IMR-90 (cell line): ENCODE measurements at regions not wholly inside any gene's neighbourhood (a gene's known extent, or its start where the extent isn't known, plus 50 kb on each side); places are given as distances from the start of the nearest gene placed in this dataset.

Experiments
- ATAC-seq: fragments of 200-7000 bp; cut with Tn5 transposase; 2 replicates; pipeline ENCODE4 v1.9.1; 2020; ENCODE audit warnings: low read depth, mild to moderate bottlenecking, moderate library complexity
- BruUV-seq: library from RNA; stranded (reverse); fragments of 400-500 nt; replicated peaks from 2 replicates; lab custom pipeline; 2021; lab: Mats Ljungman, UMichigan
- CTCF ChIA-PET: fragments of 300-600 bp; formaldehyde crosslinking; extraction: SDS; loops from one replicate; lab custom pipeline; 2021; ENCODE audit warnings: antibody characterized with exemption; lab: Yijun Ruan, JAX
- POLR2A ChIA-PET: fragments of 300-600 bp; sonication (Branson Sonifier 250); formaldehyde crosslinking; loops from one replicate; lab custom pipeline; 2022; ENCODE audit warnings: antibody characterized with exemption; ENCODE audit not compliant: unreplicated experiment; lab: Charles Lee
- DNase-seq: peaks from one replicate; pipeline ENCODE4 v3.0.0; 2013
- H2AFZ ChIP-seq: replicated peaks from 2 replicates; pipeline ENCODE3; 2013; ENCODE audit warnings: low read length, mild to moderate bottlenecking; ENCODE audit not compliant: poor library complexity
- H2AK5ac ChIP-seq: 2 replicates; pipeline ENCODE4 v1.6.1; 2013; ENCODE audit warnings: low read depth, low read length, inconsistent platforms
- H2AK9ac ChIP-seq: replicated peaks from 2 replicates; pipeline ENCODE3; 2013; ENCODE audit warnings: mild to moderate bottlenecking, low read depth, low read length, moderate library complexity; ENCODE audit not compliant: poor library complexity
- H2BK120ac ChIP-seq: 2 replicates; pipeline ENCODE4 v1.6.1; 2013; ENCODE audit warnings: low read depth, low read length, inconsistent platforms
- H2BK15ac ChIP-seq: 3 replicates; pipeline ENCODE4 v1.6.1; 2013; ENCODE audit warnings: low read depth, low read length, inconsistent platforms
- H2BK20ac ChIP-seq: 2 replicates; pipeline ENCODE4 v1.6.1; 2013; ENCODE audit warnings: low read depth, mild to moderate bottlenecking, inconsistent platforms, low read length, moderate library complexity
- H2BK5ac ChIP-seq: 2 replicates; pipeline ENCODE4 v1.6.1; 2013; ENCODE audit warnings: mild to moderate bottlenecking, low read depth, low read length, inconsistent platforms; ENCODE audit not compliant: poor library complexity, severe bottlenecking
- H3K14ac ChIP-seq: replicated peaks from 2 replicates; pipeline ENCODE4 v1.6.1; 2013; ENCODE audit warnings: low read depth, low read length, inconsistent platforms
- H3K18ac ChIP-seq: 2 replicates; pipeline ENCODE4 v1.6.1; 2013; ENCODE audit warnings: low read depth, low read length, control low read depth
- H3K23ac ChIP-seq: 2 replicates; pipeline ENCODE4 v1.6.1; 2013; ENCODE audit warnings: low read depth, low read length, inconsistent platforms
- H3K27ac ChIP-seq: 2 replicates; pipeline ENCODE4 v1.5.1; 2013; ENCODE audit warnings: mild to moderate bottlenecking, control low read depth, low read length; ENCODE audit not compliant: insufficient read depth
- H3K27me3 ChIP-seq: 2 replicates; pipeline ENCODE4 v1.6.1; 2013; ENCODE audit warnings: low read length; ENCODE audit not compliant: control insufficient read depth, insufficient read depth
- H3K36me3 ChIP-seq: 2 replicates; pipeline ENCODE4 v1.6.1; 2013; ENCODE audit warnings: low read length, mixed read lengths; ENCODE audit not compliant: control insufficient read depth, insufficient read depth
- H3K4ac ChIP-seq: 2 replicates; pipeline ENCODE4 v1.6.1; 2013; ENCODE audit warnings: low read depth, low read length, inconsistent platforms
- H3K4me1 ChIP-seq: 2 replicates; pipeline ENCODE4 v1.6.1; 2013; ENCODE audit warnings: low read length, mixed read lengths; ENCODE audit not compliant: control insufficient read depth, insufficient read depth
- H3K4me2 ChIP-seq: 2 replicates; pipeline ENCODE4 v1.6.1; 2013; ENCODE audit warnings: low read depth, mild to moderate bottlenecking, control low read depth, low read length, moderate library complexity
- H3K4me3 ChIP-seq: 2 replicates; pipeline ENCODE4 v1.5.1; 2013; ENCODE audit warnings: low read depth, mild to moderate bottlenecking, control low read depth, low read length, moderate library complexity; ENCODE audit not compliant: insufficient read depth
- H3K56ac ChIP-seq: 2 replicates; pipeline ENCODE4 v1.6.1; 2013; ENCODE audit warnings: low read length, inconsistent platforms; ENCODE audit not compliant: insufficient read depth; ENCODE audit errors: extremely low read depth
- H3K79me1 ChIP-seq, 2 experiments: 2 replicates each; pipeline ENCODE4 v1.6.1; 2013; ENCODE audit warnings: low read length in 2 of 2, inconsistent platforms in 1 of 2, low read depth in 1 of 2
- H3K9ac ChIP-seq: 2 replicates; pipeline ENCODE4 v1.6.1; 2013; ENCODE audit warnings: low read depth, low read length, control low read depth
- H3K9me1 ChIP-seq: 2 replicates; pipeline ENCODE4 v1.6.1; 2013; ENCODE audit warnings: low read length, inconsistent platforms; ENCODE audit not compliant: insufficient read depth
- H3K9me3 ChIP-seq: 2 replicates; pipeline ENCODE4 v1.6.1; 2013; ENCODE audit warnings: low read length; ENCODE audit not compliant: control insufficient read depth, insufficient read depth
- H4K20me1 ChIP-seq: 2 replicates; pipeline ENCODE4 v1.6.1; 2013; ENCODE audit warnings: low read length, inconsistent platforms; ENCODE audit not compliant: insufficient read depth
- H4K5ac ChIP-seq: 2 replicates; pipeline ENCODE4 v1.6.1; 2013; ENCODE audit warnings: mild to moderate bottlenecking, low read depth, low read length, control low read depth
- H4K8ac ChIP-seq, 2 experiments: 2 replicates each; pipeline ENCODE4 v1.6.1; 2013; ENCODE audit warnings: low read depth in 2 of 2, low read length in 2 of 2, control low read depth in 1 of 2, inconsistent platforms in 1 of 2
- H4K91ac ChIP-seq: 2 replicates; pipeline ENCODE4 v1.6.1; 2013; ENCODE audit warnings: low read depth, low read length, inconsistent platforms; ENCODE audit not compliant: insufficient read depth
- BHLHE40 ChIP-seq: fragments of 150-350 bp; IDR thresholded peaks from 2 replicates; pipeline ENCODE4 v1.6.1; 2016; ENCODE audit warnings: mild to moderate bottlenecking, low read depth, low read length
- CEBPB ChIP-seq: IDR thresholded peaks from 2 replicates; pipeline ENCODE4 v1.6.1; 2012; ENCODE audit warnings: low read depth, low read length, improper control_type of control experiment
- CHD1 ChIP-seq: IDR thresholded peaks from 2 replicates; pipeline ENCODE4 v1.6.1; 2012; ENCODE audit warnings: low read depth, low read length, improper control_type of control experiment
- CTCF ChIP-seq: conservative IDR thresholded peaks from 2 replicates; pipeline ENCODE4 v1.5.1; 2012; ENCODE audit warnings: mild to moderate bottlenecking, low read depth, low read length, improper control_type of control experiment
- ELK1 ChIP-seq: fragments of 150-350 bp; IDR thresholded peaks from 2 replicates; pipeline ENCODE4 v1.6.1; 2016; ENCODE audit warnings: low read depth, mild to moderate bottlenecking, low read length, moderate library complexity, borderline replicate concordance
- FOS ChIP-seq: fragments of 150-350 bp; IDR thresholded peaks from 2 replicates; pipeline ENCODE4 v1.6.1; 2016; ENCODE audit warnings: low read depth, low read length
- MAFK ChIP-seq: IDR thresholded peaks from 2 replicates; pipeline ENCODE4 v1.6.1; 2012; ENCODE audit warnings: low read depth, low read length, improper control_type of control experiment
- MAZ ChIP-seq: IDR thresholded peaks from 2 replicates; pipeline ENCODE4 v1.6.1; 2012; ENCODE audit warnings: low read depth, mild to moderate bottlenecking, low read length, improper control_type of control experiment, moderate library complexity, borderline replicate concordance
- MXI1 ChIP-seq: IDR thresholded peaks from 2 replicates; pipeline ENCODE4 v1.6.1; 2012; ENCODE audit warnings: low read depth, mild to moderate bottlenecking, low read length, moderate library complexity, borderline replicate concordance
- NFE2L2 ChIP-seq: fragments of 150-350 bp; IDR thresholded peaks from 2 replicates; pipeline ENCODE4 v1.6.1; 2016; ENCODE audit warnings: low read depth, mild to moderate bottlenecking, low read length
- POLR2A ChIP-seq: IDR thresholded peaks from 2 replicates; pipeline ENCODE4 v1.6.1; 2012; ENCODE audit warnings: mild to moderate bottlenecking, low read depth, low read length
- RAD21 ChIP-seq: IDR thresholded peaks from 2 replicates; pipeline ENCODE4 v1.6.1; 2012; ENCODE audit warnings: low read length, improper control_type of control experiment
- RCOR1 ChIP-seq: IDR thresholded peaks from 2 replicates; pipeline ENCODE4 v1.6.1; 2012; ENCODE audit warnings: mild to moderate bottlenecking, low read length, improper control_type of control experiment; ENCODE audit not compliant: insufficient replicate concordance
- RFX5 ChIP-seq: IDR thresholded peaks from 2 replicates; pipeline ENCODE4 v1.8.0; 2012; ENCODE audit warnings: low read depth, mild to moderate bottlenecking, low read length, moderate library complexity
- SMC3 ChIP-seq: fragments of 150-350 bp; IDR thresholded peaks from 2 replicates; pipeline ENCODE4 v1.6.1; 2016; ENCODE audit warnings: low read depth, mild to moderate bottlenecking, antibody characterized with exemption, low read length, moderate library complexity
- USF2 ChIP-seq: fragments of 150-350 bp; IDR thresholded peaks from 2 replicates; pipeline ENCODE4 v1.6.1; 2017; ENCODE audit warnings: mild to moderate bottlenecking, antibody characterized with exemption, low read length, low read depth
- WGBS, 2 experiments: methylation state at CpG; one replicate each; pipeline versions ENCODE4 v1.1.5 to v1.1.7; 2013; ENCODE audit warnings: missing lambda C conversion rate in 2 of 2; ENCODE audit not compliant: insufficient read length in 1 of 2; ENCODE audit errors: extremely low coverage in 2 of 2; 5-methylcytosine and 5-hydroxymethylcytosine counted together
- dilution Hi-C: fragments of 300-500 bp; cut with HindIII; formaldehyde crosslinking; loops from one replicate; pipeline ENCODE4 v1.14.3; 2018; ENCODE audit warnings: low sequenced_read_pairs; ENCODE audit not compliant: unreplicated experiment
- in situ Hi-C: fragments of 300-500 bp; cut with MboI; formaldehyde crosslinking; loops from 3 replicates; pipeline ENCODE4 v1.14.3; 2019; ENCODE audit warnings: low sequenced_read_pairs, inconsistent platforms, mixed read lengths
- intact Hi-C: fragments of 100-400 bp; cut with micrococcal nuclease; formaldehyde crosslinking; loops from 2 replicates; pipeline ENCODE4 v1.10.0; 2022

GRCh38 chr1:162991444-162991843, 77.7 kb upstream of the RGS4 start:
- H3K36me3 ChIP-seq: no peaks in the 10 kb centered on the region
- H3K14ac ChIP-seq: no peak overlapping the region
- H2BK5ac ChIP-seq: no peak overlapping the region
- H2AK5ac ChIP-seq: no peak overlapping the region
- H3K4ac ChIP-seq: no peak overlapping the region
- in situ Hi-C loops (no loop called here), intact Hi-C loops (no loop called here), dilution Hi-C loops (no loop called here)
- ATAC-seq (no peak), DNase-seq (no peak)
- ChIA-PET CTCF (no interaction called here), POLR2A (no interaction called here)
- H2AFZ ChIP-seq: no peak overlapping the region
- H3K4me1 ChIP-seq: peaks cover 4% of the 10 kb centered on the region; the same call in 1 of the 2 replicates
- H2AK9ac ChIP-seq: no peak overlapping the region
- no peak overlapping the region for H2BK15ac ChIP-seq
- no peak overlapping the region for H4K8ac ChIP-seq
- H3K18ac ChIP-seq: no peak overlapping the region
- no peaks in the 10 kb centered on the region for H3K9me3 ChIP-seq
- no TSS peak for BruUV-seq
- no peak for TF ChIP-seq MXI1
- TF ChIP-seq ELK1: no peak
- no peak for TF ChIP-seq POLR2A
- no peak for TF ChIP-seq FOS
- TF ChIP-seq CTCF: no peak
- no peak for TF ChIP-seq CHD1
- no peak for TF ChIP-seq SMC3
- TF ChIP-seq BHLHE40: no peak
- TF ChIP-seq USF2: no peak
- TF ChIP-seq RCOR1: no peak
- no peak for TF ChIP-seq CEBPB
- TF ChIP-seq MAZ: no peak
- TF ChIP-seq NFE2L2: no peak
- no peak for TF ChIP-seq MAFK
- TF ChIP-seq RAD21: no peak
- TF ChIP-seq RFX5: no peak
- H2BK20ac ChIP-seq: no peak overlapping the region; the same call in 1 of the 2 replicates
- no peak overlapping the region for H4K5ac ChIP-seq
- H3K56ac ChIP-seq: no peak overlapping the region
- no peak overlapping the region for H4K91ac ChIP-seq
- no peaks in the 10 kb centered on the region for H3K27me3 ChIP-seq
- no peak overlapping the region; the same call in 1 of the 2 replicates for H2BK120ac ChIP-seq
- H3K4me2 ChIP-seq: no peak overlapping the region
- no peak overlapping the region for H3K27ac ChIP-seq
- H3K9ac ChIP-seq: no peak overlapping the region
- no peaks in the 10 kb centered on the region for H4K20me1 ChIP-seq
- no peak overlapping the region for H3K4me3 ChIP-seq
- H3K23ac ChIP-seq: no peak overlapping the region
- no peaks in the 10 kb centered on the region; a peak in 1 of 4 replicates for H3K79me1 ChIP-seq
- WGBS, 2 experiments: 100% methylated on average over 1 of the region's 6 CpGs; no CpG with 5 or more reads in 1 of the 2 experiments
- no peaks in the 10 kb centered on the region for H3K9me1 ChIP-seq
